ENCODE measurements at regions not wholly inside any gene's neighbourhood (a gene's known extent, or its start where the extent isn't known, plus 50 kb on each side); places are given as distances from the start of the nearest gene placed in this dataset.

- DNase-seq (ENCODE audit: low spot score) = no peak
Measured at GRCh38 chr21:36628761-36629460, 70.0 kb upstream of the SIM2 start.

GRCh38 chr21:36630485-36631206 is 68.3 kb upstream of the SIM2 start:
- peak; percentile 48 for DNase-seq (ENCODE audit: low spot score)

GRCh38 chr21:36636016-36636415 is 62.9 kb upstream of the SIM2 start:
- DNase-seq (ENCODE audit: low spot score) = no peak

GRCh38 chr21:36636439-36636838 is 62.5 kb upstream of the SIM2 start:
- DNase-seq (ENCODE audit: low spot score) = no peak

GRCh38 chr21:36639769-36640168 is 59.1 kb upstream of the SIM2 start:
- DNase-seq (ENCODE audit: low spot score) = no peak

- no peak for DNase-seq (ENCODE audit: low spot score)
Measured at GRCh38 chr21:36640174-36640720, 58.7 kb upstream of the SIM2 start.

GRCh38 chr21:36640721-36641244 is 58.1 kb upstream of the SIM2 start:
- DNase-seq (ENCODE audit: low spot score) = no peak

- DNase-seq (ENCODE audit: low spot score) = no peak
Measured at GRCh38 chr21:36641346-36641745, 57.6 kb upstream of the SIM2 start.

- DNase-seq (ENCODE audit: low spot score) = no peak
Measured at GRCh38 chr21:36641886-36642285, 57.0 kb upstream of the SIM2 start.

GRCh38 chr21:36642777-36643176 is 56.1 kb upstream of the SIM2 start:
- no peak for DNase-seq (ENCODE audit: low spot score)

GRCh38 chr21:36643374-36644250 is 55.3 kb upstream of the SIM2 start:
- DNase-seq (ENCODE audit: low spot score) = no peak

- no peak for DNase-seq (ENCODE audit: low spot score)
Measured at GRCh38 chr21:36646011-36646410, 52.9 kb upstream of the SIM2 start.

- no peak for DNase-seq (ENCODE audit: low spot score)
Measured at GRCh38 chr21:36646645-36647044, 52.3 kb upstream of the SIM2 start.

- DNase-seq (ENCODE audit: low spot score) = peak; percentile 33
Measured at GRCh38 chr21:36647279-36648093, 51.4 kb upstream of the SIM2 start.
